ENCODE measurements at regions not wholly inside any gene's neighbourhood (a gene's known extent, or its start where the extent isn't known, plus 50 kb on each side); places are given as distances from the start of the nearest gene placed in this dataset.
"Not testable (repeated sequence)": the region's sequence is repeated elsewhere in the genome, so short reads cannot be mapped to it uniquely, and the experiment has no call there.

DNA sequence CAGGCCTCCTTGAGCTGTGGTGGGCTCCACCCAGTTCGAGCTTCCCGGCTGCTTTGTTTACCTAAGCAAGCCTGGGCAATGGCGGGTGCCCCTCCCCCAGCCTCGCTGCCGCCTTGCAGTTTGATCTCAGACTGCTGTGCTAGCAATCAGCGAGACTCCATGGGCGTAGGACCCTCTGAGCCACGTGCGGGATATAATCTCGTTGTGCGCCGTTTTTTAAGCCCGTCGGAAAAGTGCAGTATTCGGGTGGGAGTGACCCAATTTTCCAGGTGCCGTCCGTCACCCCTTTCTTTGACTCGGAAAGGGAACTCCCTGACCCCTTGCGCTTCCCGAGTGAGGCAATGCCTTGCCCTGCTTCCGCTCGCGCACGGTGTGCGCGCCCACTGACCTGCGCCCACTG, 257.3 kb upstream of the TUT7 start:
- TF ChIP-seq, protein P1, sequence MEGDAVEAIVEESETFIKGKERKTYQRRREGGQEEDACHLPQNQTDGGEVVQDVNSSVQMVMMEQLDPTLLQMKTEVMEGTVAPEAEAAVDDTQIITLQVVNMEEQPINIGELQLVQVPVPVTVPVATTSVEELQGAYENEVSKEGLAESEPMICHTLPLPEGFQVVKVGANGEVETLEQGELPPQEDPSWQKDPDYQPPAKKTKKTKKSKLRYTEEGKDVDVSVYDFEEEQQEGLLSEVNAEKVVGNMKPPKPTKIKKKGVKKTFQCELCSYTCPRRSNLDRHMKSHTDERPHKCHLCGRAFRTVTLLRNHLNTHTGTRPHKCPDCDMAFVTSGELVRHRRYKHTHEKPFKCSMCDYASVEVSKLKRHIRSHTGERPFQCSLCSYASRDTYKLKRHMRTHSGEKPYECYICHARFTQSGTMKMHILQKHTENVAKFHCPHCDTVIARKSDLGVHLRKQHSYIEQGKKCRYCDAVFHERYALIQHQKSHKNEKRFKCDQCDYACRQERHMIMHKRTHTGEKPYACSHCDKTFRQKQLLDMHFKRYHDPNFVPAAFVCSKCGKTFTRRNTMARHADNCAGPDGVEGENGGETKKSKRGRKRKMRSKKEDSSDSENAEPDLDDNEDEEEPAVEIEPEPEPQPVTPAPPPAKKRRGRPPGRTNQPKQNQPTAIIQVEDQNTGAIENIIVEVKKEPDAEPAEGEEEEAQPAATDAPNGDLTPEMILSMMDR (IDR thresholded peaks at IDR 0.05 in 8 of 11, conservative IDR thresholded peaks at IDR 0.05 in 3 of 11): not testable (repeated sequence)
- TF ChIP-seq POLR2A (IDR thresholded peaks at IDR 0.05): not testable (repeated sequence)

Measured in spleen (tissue), 7 donors.